Neural cell (in vitro differentiated cells): ENCODE measurements at regions not wholly inside any gene's neighbourhood (a gene's known extent, or its start where the extent isn't known, plus 50 kb on each side); places are given as distances from the start of the nearest gene placed in this dataset.

Experiments
- CTCF ChIP-seq: fragments of 450-650 bp; IDR thresholded peaks from 2 replicates; pipeline ENCODE4 v1.5.1; 2014; ENCODE audit warnings: antibody characterized with exemption, mild to moderate bottlenecking, moderate library complexity; ENCODE audit not compliant: poor library complexity, severe bottlenecking
- EZH2 ChIP-seq: fragments of 200-600, 300-800 bp; shearing (Covaris generic), sonication (generic); IDR thresholded peaks from 2 replicates; pipeline ENCODE4 v1.6.1; 2014; ENCODE audit warnings: antibody characterized with exemption, low read length, borderline replicate concordance, mild to moderate bottlenecking; ENCODE audit not compliant: insufficient read depth, poor library complexity, severe bottlenecking
- POLR2AphosphoS5 ChIP-seq: IDR thresholded peaks from 2 replicates; pipeline ENCODE4 v1.6.1; 2012
- TAF1 ChIP-seq: IDR thresholded peaks from 2 replicates; pipeline ENCODE4 v1.6.1; 2012; ENCODE audit warnings: low read depth

- no peak for TF ChIP-seq POLR2AphosphoS5
- TF ChIP-seq EZH2: no peak
- no peak for TF ChIP-seq CTCF
- no peak for TF ChIP-seq TAF1
These were observed 190.5 kb upstream of the OR13F1 start for GRCh38 chr9:104313396-104314110.
